Activated T-cell treated with anti-CD3 and anti-CD28 coated beads for 48 hours (primary cell): ENCODE measurements at regions not wholly inside any gene's neighbourhood (a gene's known extent, or its start where the extent isn't known, plus 50 kb on each side); places are given as distances from the start of the nearest gene placed in this dataset.
A peak's percentile ranks its signal among the peaks of the same experiment; 100 is the strongest.
"Not testable (repeated sequence)": the region's sequence is repeated elsewhere in the genome, so short reads cannot be mapped to it uniquely, and the experiment has no call there.

Source experiments
- DNase-seq: peaks from one replicate; pipeline ENCODE4 v3.0.0-alpha.2; 2020; ENCODE audit warnings: low read depth

- no peak for DNase-seq
Measured at GRCh38 chr5:153258469-153258868, 232.0 kb upstream of the GRIA1 start.

- no peak for DNase-seq
Measured at GRCh38 chr5:153267506-153267905, 223.0 kb upstream of the GRIA1 start.

- no peak for DNase-seq
Measured at GRCh38 chr5:153275695-153276094, 214.8 kb upstream of the GRIA1 start.

GRCh38 chr5:153276151-153276550 lies 214.3 kb upstream of the GRIA1 start:
- no peak for DNase-seq

GRCh38 chr5:153296251-153296844 lies 194.1 kb upstream of the GRIA1 start:
- DNase-seq = not testable (repeated sequence)

GRCh38 chr5:153299891-153300290 lies 190.6 kb upstream of the GRIA1 start:
- no peak for DNase-seq

- DNase-seq = no peak
Measured at GRCh38 chr5:153308282-153308681, 182.2 kb upstream of the GRIA1 start.

GRCh38 chr5:153318556-153318955 lies 171.9 kb upstream of the GRIA1 start:
- DNase-seq = no peak

- DNase-seq = no peak
Measured at GRCh38 chr5:153321478-153321877, 169.0 kb upstream of the GRIA1 start.

- DNase-seq = no peak
Measured at GRCh38 chr5:153340139-153340538, 150.3 kb upstream of the GRIA1 start.

GRCh38 chr5:153340738-153341137 lies 149.7 kb upstream of the GRIA1 start:
- DNase-seq = no peak

GRCh38 chr5:153342487-153342886 lies 148.0 kb upstream of the GRIA1 start:
- DNase-seq = no peak

GRCh38 chr5:153347611-153348010 lies 142.9 kb upstream of the GRIA1 start:
- DNase-seq = no peak

GRCh38 chr5:153350175-153350883 lies 140.1 kb upstream of the GRIA1 start:
- DNase-seq = no peak

GRCh38 chr5:153352685-153353219 lies 137.7 kb upstream of the GRIA1 start:
- peak; percentile 4 for DNase-seq

- no peak for DNase-seq
Measured at GRCh38 chr5:153357493-153358112, 132.9 kb upstream of the GRIA1 start.

- no peak for DNase-seq
Measured at GRCh38 chr5:153358315-153358976, 132.0 kb upstream of the GRIA1 start.

GRCh38 chr5:153360860-153361259 lies 129.6 kb upstream of the GRIA1 start:
- DNase-seq = no peak

- no peak for DNase-seq
Measured at GRCh38 chr5:153361735-153362409, 128.6 kb upstream of the GRIA1 start.

- no peak for DNase-seq
Measured at GRCh38 chr5:153365547-153365946, 124.9 kb upstream of the GRIA1 start.

- DNase-seq = no peak
Measured at GRCh38 chr5:153367466-153367865, 123.0 kb upstream of the GRIA1 start.
